ENCODE measurements at regions not wholly inside any gene's neighbourhood (a gene's known extent, or its start where the extent isn't known, plus 50 kb on each side); places are given as distances from the start of the nearest gene placed in this dataset.

DNA sequence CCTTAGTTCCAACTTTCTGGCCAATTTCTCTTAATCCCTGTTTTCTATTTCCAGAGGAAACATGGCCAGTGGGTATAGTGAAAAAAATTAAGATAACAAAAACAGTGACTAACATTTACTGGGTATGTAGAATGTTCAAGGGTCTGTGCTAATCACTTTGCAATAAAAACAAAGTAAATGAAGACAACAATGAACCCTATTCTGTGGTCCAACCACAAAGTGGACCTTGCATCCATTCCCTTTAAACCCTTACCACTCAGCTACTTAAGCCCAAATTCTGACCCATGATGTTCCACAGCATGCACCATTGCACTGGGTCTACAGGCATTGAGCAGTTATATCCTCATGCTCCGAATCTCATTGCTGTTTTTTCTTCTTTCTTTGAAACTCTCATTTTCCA, 179.9 kb upstream of the PRKCQ start:
- TF ChIP-seq, protein P1, sequence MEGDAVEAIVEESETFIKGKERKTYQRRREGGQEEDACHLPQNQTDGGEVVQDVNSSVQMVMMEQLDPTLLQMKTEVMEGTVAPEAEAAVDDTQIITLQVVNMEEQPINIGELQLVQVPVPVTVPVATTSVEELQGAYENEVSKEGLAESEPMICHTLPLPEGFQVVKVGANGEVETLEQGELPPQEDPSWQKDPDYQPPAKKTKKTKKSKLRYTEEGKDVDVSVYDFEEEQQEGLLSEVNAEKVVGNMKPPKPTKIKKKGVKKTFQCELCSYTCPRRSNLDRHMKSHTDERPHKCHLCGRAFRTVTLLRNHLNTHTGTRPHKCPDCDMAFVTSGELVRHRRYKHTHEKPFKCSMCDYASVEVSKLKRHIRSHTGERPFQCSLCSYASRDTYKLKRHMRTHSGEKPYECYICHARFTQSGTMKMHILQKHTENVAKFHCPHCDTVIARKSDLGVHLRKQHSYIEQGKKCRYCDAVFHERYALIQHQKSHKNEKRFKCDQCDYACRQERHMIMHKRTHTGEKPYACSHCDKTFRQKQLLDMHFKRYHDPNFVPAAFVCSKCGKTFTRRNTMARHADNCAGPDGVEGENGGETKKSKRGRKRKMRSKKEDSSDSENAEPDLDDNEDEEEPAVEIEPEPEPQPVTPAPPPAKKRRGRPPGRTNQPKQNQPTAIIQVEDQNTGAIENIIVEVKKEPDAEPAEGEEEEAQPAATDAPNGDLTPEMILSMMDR (IDR thresholded peaks at IDR 0.05; ENCODE audit: poor library complexity) = no peak
- no peak for TF ChIP-seq EZH2 (IDR thresholded peaks at IDR 0.05; ENCODE audit: borderline replicate concordance)
